ENCODE measurements at regions not wholly inside any gene's neighbourhood (a gene's known extent, or its start where the extent isn't known, plus 50 kb on each side); places are given as distances from the start of the nearest gene placed in this dataset.
"Not testable (repeated sequence)": the region's sequence is repeated elsewhere in the genome, so short reads cannot be mapped to it uniquely, and the experiment has no call there.

DNA sequence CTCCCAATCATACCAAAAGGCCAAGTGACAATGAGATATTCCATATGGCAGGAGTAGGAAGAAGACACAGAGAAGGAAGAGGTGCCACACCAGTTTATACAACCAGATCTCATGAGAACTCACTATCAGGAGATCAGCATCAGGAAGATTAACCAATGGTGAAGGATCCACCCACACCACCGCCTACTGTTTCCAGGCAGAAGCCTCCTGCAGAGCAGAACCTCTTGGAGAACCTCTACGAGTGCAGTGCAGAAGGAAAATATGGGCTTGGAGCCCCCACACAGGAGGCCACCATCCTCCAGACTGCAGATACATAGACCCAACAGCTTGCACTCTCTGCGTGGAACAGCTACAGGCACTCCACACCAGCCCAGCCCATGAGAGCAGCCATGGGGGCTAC lies 264.4 kb downstream of the POTED start:
- H3K4me1 ChIP-seq (ENCODE audit: insufficient read depth, low read length); H3K27me3 ChIP-seq (ENCODE audit: insufficient read depth, low read length); H3K9me3 ChIP-seq (ENCODE audit: low read length); H2AFZ ChIP-seq (ENCODE audit: low read depth, low read length); H3K36me3 ChIP-seq (ENCODE audit: insufficient read depth, low read length); H3K4me3 ChIP-seq (ENCODE audit: low read length): not testable (repeated sequence)

DNA sequence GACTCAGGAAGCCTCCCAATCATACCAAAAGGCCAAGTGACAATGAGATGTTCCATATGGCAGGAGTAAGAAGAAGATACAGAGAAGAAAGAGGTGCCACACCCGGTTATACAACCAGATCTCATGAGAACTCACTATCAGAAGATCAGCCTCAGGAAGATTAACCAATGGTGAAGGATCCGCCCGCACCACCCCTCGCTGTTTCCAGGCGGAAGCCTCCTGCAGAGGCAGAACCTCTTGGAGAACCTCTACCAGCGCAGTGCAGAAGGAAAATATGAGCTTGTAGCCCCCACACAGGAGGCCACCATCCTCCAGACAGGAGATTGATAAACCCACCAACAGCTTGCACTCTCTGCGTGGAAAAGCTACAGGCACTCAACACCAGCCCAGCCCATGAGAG lies 245.1 kb downstream of the POTED start:
- no peaks in the 10 kb centered on the region for H3K9me3 ChIP-seq (ENCODE audit: low read length)
- H2AFZ ChIP-seq (ENCODE audit: low read depth, low read length), result no peak overlapping the region
- H3K4me1 ChIP-seq (ENCODE audit: insufficient read depth, low read length), result no peaks in the 10 kb centered on the region
- H3K36me3 ChIP-seq (ENCODE audit: insufficient read depth, low read length), result no peaks in the 10 kb centered on the region
- no peak overlapping the region for H3K4me3 ChIP-seq (ENCODE audit: low read length)
- peaks cover 2% of the 10 kb centered on the region for H3K27me3 ChIP-seq (ENCODE audit: insufficient read depth, low read length)

DNA sequence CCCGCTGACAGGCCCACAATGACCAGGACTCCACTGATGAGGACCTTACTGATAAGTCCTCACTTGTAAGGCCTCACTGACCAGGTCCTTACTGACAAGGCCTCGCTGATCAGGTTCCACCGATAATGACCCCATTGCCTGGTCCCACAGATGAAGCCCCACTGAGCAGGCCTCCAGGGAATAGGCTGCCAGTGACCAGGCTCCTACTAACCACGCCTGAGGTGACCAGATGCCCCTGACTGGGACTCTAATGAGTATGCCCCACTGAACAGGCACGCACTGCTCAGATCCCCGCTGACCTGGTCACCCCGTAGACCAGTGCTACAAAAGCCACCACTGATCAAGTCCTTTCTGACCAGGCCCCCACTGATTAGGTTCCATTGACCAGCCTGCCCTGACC lies 241.2 kb downstream of the POTED start:
- H3K4me1 ChIP-seq (ENCODE audit: insufficient read depth, low read length); H3K9me3 ChIP-seq (ENCODE audit: low read length); H2AFZ ChIP-seq (ENCODE audit: low read depth, low read length); H3K27me3 ChIP-seq (ENCODE audit: insufficient read depth, low read length); H3K4me3 ChIP-seq (ENCODE audit: low read length); H3K36me3 ChIP-seq (ENCODE audit: insufficient read depth, low read length): not testable (repeated sequence)

DNA sequence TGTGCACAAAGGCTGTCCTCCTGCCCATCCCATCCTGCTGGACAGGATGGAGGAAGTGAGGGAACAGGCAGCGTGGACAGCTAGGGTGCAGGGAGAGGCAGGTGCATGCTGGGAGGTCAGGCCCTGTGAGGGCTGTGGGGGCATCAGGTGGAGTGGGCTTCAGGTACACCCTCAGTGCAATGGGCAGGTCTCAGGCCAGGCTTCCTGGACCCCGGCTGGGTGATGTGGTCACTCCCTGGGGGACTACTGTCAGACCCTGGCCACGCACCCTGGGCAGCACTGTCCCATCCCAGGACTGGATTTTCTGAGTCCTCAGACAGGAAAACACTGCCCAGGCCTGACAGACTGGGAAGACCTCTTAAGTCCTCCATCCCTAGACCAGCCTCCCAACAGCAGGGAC lies 239.9 kb downstream of the POTED start:
- not testable (repeated sequence) for H2AFZ ChIP-seq (ENCODE audit: low read depth, low read length); H3K36me3 ChIP-seq (ENCODE audit: insufficient read depth, low read length); H3K4me3 ChIP-seq (ENCODE audit: low read length); H3K9me3 ChIP-seq (ENCODE audit: low read length); H3K27me3 ChIP-seq (ENCODE audit: insufficient read depth, low read length); H3K4me1 ChIP-seq (ENCODE audit: insufficient read depth, low read length)

DNA sequence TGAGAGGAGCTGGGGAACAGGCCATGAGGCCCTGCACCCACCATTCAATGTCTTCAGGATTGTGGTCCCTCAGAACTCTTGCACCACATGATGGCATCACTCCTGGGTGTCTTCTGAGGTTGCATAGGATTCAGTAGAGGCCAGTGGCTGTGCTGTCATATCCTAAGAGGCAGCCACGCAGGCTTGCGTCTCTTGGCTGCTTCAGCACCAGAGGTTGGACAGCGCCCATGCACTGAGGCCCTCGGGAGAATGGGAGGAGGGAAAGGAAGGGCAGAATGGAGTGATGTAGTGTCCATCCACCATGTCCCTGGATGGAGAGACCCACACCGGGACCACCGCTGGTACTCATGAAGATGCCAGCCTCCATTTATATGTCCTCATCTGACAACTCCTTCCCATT lies 237.1 kb downstream of the POTED start:
- not testable (repeated sequence) for H3K4me1 ChIP-seq (ENCODE audit: insufficient read depth, low read length); H3K36me3 ChIP-seq (ENCODE audit: insufficient read depth, low read length); H3K27me3 ChIP-seq (ENCODE audit: insufficient read depth, low read length); H3K9me3 ChIP-seq (ENCODE audit: low read length); H2AFZ ChIP-seq (ENCODE audit: low read depth, low read length); H3K4me3 ChIP-seq (ENCODE audit: low read length)

DNA sequence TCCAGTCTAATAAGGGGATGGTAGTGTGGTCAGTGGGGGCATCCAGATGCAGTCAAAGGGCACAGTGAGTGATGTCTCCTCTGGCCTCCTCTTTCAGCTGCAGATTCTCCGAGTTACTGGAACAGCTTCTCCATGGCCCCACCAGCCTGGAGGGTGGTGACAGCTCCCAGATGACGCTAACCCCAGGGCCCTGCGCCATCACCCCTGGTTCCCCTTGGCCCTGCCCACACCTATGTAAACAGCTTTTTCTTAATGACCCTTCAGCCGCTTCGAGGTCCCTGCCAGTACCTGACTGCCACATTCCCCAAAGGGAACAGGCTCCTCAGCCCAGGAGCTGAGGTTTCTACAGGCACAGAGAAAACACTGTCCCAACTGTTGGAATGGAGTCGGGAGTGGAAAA lies 235.0 kb downstream of the POTED start:
- H3K9me3 ChIP-seq (ENCODE audit: low read length); H3K27me3 ChIP-seq (ENCODE audit: insufficient read depth, low read length); H2AFZ ChIP-seq (ENCODE audit: low read depth, low read length); H3K4me3 ChIP-seq (ENCODE audit: low read length); H3K36me3 ChIP-seq (ENCODE audit: insufficient read depth, low read length); H3K4me1 ChIP-seq (ENCODE audit: insufficient read depth, low read length): not testable (repeated sequence)

DNA sequence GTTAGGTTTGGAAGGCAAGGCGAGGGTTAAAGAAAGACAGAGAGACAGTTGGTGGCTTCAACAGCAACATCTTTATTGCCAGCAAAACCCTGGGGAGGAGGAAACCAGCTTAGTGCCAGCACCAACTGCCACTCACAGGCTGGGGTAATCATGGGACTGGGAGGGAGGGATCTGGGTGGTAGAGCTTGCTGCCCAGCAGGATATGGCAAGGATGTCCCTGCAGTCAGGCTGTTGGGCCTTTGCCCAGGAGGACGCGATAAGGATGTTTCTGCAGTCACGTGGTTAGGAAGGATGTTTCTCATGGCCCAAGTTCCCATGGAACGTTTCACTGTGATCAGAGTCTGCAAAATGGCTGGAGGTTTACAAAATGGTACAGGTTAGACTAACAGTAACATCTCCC lies 233.5 kb downstream of the POTED start:
- H3K4me1 ChIP-seq (ENCODE audit: insufficient read depth, low read length); H3K27me3 ChIP-seq (ENCODE audit: insufficient read depth, low read length); H3K4me3 ChIP-seq (ENCODE audit: low read length); H3K9me3 ChIP-seq (ENCODE audit: low read length); H2AFZ ChIP-seq (ENCODE audit: low read depth, low read length); H3K36me3 ChIP-seq (ENCODE audit: insufficient read depth, low read length): not testable (repeated sequence)

DNA sequence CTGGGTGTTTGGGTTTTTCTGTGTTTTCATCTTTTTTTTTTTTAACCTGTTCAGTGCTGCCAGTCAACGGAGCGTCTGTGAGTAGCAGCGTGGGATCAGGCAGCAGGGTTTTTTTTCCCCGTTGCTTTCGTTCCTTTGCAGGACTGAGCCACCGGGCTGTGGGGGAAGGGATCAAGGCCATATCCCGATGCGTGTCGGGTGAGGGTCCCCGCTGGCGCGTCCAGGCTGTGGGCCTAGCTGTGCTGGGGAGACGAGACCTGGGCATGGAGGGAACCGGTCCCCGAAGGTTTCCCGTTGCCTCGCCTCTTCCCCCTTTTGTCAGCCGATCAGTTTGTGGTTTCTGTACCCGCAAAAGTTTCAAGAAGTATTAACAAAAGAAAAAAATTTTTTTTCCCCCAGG lies 218.1 kb downstream of the POTED start:
- not testable (repeated sequence) for H3K4me1 ChIP-seq (ENCODE audit: insufficient read depth, low read length); H3K36me3 ChIP-seq (ENCODE audit: insufficient read depth, low read length); H3K4me3 ChIP-seq (ENCODE audit: low read length); H2AFZ ChIP-seq (ENCODE audit: low read depth, low read length); H3K27me3 ChIP-seq (ENCODE audit: insufficient read depth, low read length); H3K9me3 ChIP-seq (ENCODE audit: low read length)

DNA sequence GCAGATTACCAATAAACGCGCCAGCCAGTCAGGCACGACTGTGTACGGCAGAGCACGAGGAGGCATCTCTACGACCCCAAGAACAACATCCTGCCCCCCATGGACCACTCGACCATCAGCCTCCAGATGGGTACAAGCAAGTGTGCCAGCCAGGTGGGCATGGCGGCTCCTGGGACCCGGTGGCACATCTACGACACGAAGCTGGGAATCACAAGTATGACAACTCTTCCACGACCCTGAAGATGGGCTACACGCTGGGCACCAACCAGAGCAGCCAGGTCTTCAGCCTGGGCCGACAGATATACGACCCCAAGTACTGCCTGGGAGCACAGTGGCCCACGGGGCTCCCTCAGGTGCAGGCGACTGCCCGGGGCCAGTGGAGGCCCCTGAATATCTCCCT lies 217.6 kb downstream of the POTED start:
- H3K9me3 ChIP-seq (ENCODE audit: low read length), result no peaks in the 10 kb centered on the region
- H3K4me1 ChIP-seq (ENCODE audit: insufficient read depth, low read length), result no peaks in the 10 kb centered on the region
- H3K27me3 ChIP-seq (ENCODE audit: insufficient read depth, low read length), result no peaks in the 10 kb centered on the region
- no peak overlapping the region for H3K4me3 ChIP-seq (ENCODE audit: low read length)
- H2AFZ ChIP-seq (ENCODE audit: low read depth, low read length), result no peak overlapping the region
- H3K36me3 ChIP-seq (ENCODE audit: insufficient read depth, low read length), result no peaks in the 10 kb centered on the region

DNA sequence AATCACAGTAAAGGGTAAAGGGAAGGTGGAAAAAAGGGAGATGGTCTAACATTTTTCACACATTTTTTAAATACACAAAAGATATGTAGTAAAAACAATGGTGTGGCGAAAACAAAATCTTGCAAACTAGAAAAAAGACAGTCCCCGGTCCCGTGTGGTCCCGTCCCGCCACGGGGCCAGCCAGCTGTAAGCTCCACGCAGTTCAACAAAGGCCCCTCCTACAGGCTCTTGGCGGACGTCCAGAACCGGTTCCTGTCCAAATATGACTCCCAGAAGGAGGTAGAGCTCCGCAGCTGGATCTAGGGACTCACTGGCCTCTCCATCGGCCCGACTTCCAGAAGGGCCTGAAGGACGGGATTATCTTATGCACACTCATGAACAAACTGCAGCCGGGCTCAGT lies 216.9 kb downstream of the POTED start:
- not testable (repeated sequence) for H3K4me1 ChIP-seq (ENCODE audit: insufficient read depth, low read length); H2AFZ ChIP-seq (ENCODE audit: low read depth, low read length); H3K9me3 ChIP-seq (ENCODE audit: low read length); H3K4me3 ChIP-seq (ENCODE audit: low read length); H3K36me3 ChIP-seq (ENCODE audit: insufficient read depth, low read length); H3K27me3 ChIP-seq (ENCODE audit: insufficient read depth, low read length)

DNA sequence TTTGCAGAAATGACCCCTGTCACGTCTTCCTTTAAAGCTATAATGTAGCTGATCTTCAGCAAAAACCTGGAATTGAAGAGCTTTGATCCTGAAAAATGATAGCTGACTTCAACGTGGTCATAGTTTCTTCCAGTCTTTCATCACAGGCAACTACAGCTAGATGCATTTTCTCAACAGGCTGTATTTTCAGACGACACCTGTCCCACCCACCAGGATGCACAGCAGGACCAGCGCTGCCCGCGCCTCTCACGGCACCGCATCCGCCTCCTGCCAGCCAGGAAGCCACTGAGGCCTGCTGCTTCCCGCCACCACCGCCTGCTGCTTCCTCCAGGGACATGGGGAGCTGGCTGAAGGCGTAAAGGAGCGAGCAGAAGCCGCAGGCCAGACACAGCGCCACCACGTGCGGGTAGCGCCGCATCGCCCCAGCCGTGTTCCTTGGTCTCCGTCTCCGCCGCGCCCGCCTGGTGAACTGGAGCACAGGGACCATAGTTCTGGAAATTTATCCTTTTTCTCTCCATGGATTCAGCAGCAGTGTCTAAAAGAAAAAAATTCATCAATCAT lies 215.7 kb downstream of the POTED start:
- not testable (repeated sequence) for H3K9me3 ChIP-seq (ENCODE audit: low read length); H3K4me1 ChIP-seq (ENCODE audit: insufficient read depth, low read length); H3K36me3 ChIP-seq (ENCODE audit: insufficient read depth, low read length); H3K27me3 ChIP-seq (ENCODE audit: insufficient read depth, low read length); H3K4me3 ChIP-seq (ENCODE audit: low read length); H2AFZ ChIP-seq (ENCODE audit: low read depth, low read length)

DNA sequence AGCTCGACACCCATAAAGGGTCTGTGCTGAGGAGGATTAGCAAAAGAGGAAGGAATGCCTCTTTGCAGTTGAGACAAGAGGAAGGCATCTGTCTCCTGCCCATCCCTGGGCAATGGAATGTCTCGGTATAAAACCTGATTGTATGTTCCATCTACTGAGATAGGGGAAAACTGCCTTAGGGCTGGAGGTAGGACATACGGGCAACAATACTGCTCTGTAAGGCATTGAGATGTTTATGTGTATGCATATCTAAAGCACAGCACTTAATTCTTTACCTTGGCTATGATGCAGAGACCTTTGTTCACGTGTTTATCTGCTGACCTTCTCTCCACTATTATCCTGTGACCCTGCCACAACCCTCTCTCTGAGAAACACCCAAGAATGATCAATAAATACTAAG lies 210.7 kb downstream of the POTED start:
- not testable (repeated sequence) for H2AFZ ChIP-seq (ENCODE audit: low read depth, low read length); H3K27me3 ChIP-seq (ENCODE audit: insufficient read depth, low read length); H3K9me3 ChIP-seq (ENCODE audit: low read length); H3K4me3 ChIP-seq (ENCODE audit: low read length); H3K36me3 ChIP-seq (ENCODE audit: insufficient read depth, low read length); H3K4me1 ChIP-seq (ENCODE audit: insufficient read depth, low read length)

DNA sequence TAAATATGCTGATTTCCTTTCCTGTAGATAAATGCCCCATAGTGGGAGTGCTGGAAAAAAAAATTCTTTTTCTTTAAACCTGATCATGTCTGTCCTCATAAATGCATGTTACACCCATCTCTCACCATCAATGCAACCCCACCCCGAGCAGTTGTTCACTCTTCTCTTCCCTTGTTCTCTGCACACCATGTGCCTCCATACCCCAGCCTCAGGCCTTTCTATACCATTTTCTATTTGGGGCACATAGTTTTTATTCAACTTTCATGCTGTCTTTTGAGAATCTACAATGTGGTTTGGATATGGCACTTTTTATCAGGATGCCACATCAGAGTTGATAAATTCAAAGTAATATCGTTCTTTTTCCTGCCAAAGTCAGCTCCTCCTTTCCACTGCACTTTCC lies 202.6 kb downstream of the POTED start:
- H3K27me3 ChIP-seq (ENCODE audit: insufficient read depth, low read length); H3K4me3 ChIP-seq (ENCODE audit: low read length); H3K4me1 ChIP-seq (ENCODE audit: insufficient read depth, low read length); H2AFZ ChIP-seq (ENCODE audit: low read depth, low read length); H3K9me3 ChIP-seq (ENCODE audit: low read length); H3K36me3 ChIP-seq (ENCODE audit: insufficient read depth, low read length): not testable (repeated sequence)

DNA sequence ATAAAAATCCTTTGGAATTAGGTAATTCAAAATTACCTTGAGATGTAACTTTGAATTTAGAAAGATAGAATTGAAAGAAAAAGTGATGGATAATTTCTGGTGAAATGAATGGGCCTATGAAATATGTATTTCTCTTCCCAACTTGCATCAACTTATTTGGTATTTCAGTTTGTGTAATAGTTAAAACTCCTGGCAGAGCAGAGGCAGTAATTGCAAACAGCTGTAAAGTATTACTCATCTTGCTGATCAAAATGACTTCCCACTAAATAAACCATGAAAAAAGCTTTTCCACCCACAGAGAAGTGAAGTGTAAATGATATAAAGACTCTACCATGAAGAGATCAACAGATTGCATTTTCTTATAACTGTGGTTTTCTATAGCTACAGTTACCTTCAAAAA lies 201.0 kb downstream of the POTED start:
- H3K36me3 ChIP-seq (ENCODE audit: insufficient read depth, low read length); H3K4me3 ChIP-seq (ENCODE audit: low read length); H3K27me3 ChIP-seq (ENCODE audit: insufficient read depth, low read length); H3K9me3 ChIP-seq (ENCODE audit: low read length); H3K4me1 ChIP-seq (ENCODE audit: insufficient read depth, low read length); H2AFZ ChIP-seq (ENCODE audit: low read depth, low read length): not testable (repeated sequence)

DNA sequence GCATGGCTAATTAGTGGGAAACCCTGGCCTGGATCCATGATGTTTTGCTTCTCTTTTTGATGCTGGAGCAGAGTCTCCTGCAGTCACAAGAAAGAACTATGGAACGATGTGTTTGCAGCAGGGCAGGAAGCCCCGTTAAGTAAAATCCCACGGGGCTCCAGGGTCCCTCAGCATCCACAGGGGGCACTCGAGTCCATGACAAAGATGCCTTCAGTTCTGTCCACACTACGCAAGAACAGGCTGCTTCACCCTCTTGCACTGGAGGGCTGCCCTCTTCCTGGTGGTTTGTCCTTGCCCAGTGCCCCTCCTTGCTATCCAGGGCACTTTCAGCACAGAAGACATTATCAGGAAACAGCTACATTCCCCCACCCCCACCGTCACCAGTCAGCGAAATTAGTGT lies 196.9 kb downstream of the POTED start:
- H3K9me3 ChIP-seq (ENCODE audit: low read length); H2AFZ ChIP-seq (ENCODE audit: low read depth, low read length); H3K27me3 ChIP-seq (ENCODE audit: insufficient read depth, low read length); H3K36me3 ChIP-seq (ENCODE audit: insufficient read depth, low read length); H3K4me1 ChIP-seq (ENCODE audit: insufficient read depth, low read length); H3K4me3 ChIP-seq (ENCODE audit: low read length): not testable (repeated sequence)
